OCI-M1 (cell line): ENCODE measurements at regions not wholly inside any gene's neighbourhood (a gene's known extent, or its start where the extent isn't known, plus 50 kb on each side); places are given as distances from the start of the nearest gene placed in this dataset.
A peak's percentile ranks its signal among the peaks of the same experiment; 100 is the strongest.

Source experiments
- DNase-seq: peaks from one replicate; lab custom pipeline; 2025; lab: John Stamatoyannopoulos, UW

- no peak for DNase-seq
These were observed 407.8 kb upstream of the SGCD start for GRCh38 chr5:155919126-155919525.

- no peak for DNase-seq
These were observed 407.2 kb upstream of the SGCD start for GRCh38 chr5:155919725-155920124.

- no peak for DNase-seq
These were observed 405.3 kb upstream of the SGCD start for GRCh38 chr5:155921621-155922020.

DNA sequence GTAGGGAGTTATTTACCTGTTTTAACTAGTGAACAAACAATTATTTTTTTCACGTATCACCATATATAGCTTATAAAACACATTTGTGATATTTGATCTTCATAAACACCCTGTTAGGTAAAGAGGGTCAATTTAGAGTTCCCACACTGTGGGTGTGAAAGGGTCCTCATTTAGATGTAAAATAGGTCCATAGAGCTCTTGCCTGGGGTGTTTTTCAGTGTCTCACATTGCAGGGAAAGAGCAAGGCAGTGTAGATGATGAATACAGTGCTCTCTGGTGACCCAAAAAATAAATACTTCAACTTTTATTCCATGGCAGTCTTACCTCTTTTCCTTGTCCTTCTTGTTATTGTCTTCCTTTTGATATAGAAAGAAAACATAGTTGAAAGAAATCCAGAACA is 403.2 kb upstream of the SGCD start:
- DNase-seq: no peak

DNA sequence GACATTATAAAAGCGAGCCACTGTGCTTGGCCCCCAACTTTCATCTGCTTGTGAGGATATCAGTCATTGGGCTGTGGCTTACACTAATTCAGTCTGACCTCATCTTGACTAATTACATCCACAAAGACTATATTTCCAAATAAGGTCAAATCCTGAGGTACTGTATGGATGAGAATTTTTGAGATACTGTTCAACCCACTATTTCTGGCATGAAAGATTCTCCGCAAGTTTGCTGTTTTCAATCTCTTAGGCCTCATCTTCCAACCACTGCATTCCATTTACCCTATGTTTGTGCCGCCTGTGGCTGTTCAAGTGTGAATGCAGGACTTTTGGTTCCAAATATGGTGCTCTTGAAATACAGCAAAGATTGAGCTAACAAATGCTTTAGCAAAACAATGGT is 400.9 kb upstream of the SGCD start:
- DNase-seq: no peak

GRCh38 chr5:155926766-155927165 is 400.2 kb upstream of the SGCD start:
- no peak for DNase-seq

GRCh38 chr5:155929112-155929511 is 397.9 kb upstream of the SGCD start:
- DNase-seq: no peak

DNA sequence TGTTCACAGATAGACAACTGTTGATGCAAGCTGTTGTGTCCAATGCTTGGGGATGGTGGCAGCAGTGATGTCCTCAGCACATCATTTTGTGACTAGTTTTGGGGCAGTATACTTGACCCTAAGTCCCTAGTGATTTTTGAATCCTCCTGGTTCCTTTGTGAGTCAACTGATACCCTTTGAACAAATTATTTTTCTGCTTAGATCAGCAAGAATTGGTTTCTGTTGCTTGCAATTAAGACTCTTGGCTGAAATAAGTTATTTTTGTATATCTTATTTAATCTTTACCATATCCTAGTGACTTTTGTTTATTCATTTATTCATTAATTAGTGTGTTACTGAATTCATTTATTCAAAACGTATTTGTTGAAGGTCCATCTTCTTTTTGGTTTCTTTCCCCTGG is 392.0 kb upstream of the SGCD start:
- no peak for DNase-seq

DNA sequence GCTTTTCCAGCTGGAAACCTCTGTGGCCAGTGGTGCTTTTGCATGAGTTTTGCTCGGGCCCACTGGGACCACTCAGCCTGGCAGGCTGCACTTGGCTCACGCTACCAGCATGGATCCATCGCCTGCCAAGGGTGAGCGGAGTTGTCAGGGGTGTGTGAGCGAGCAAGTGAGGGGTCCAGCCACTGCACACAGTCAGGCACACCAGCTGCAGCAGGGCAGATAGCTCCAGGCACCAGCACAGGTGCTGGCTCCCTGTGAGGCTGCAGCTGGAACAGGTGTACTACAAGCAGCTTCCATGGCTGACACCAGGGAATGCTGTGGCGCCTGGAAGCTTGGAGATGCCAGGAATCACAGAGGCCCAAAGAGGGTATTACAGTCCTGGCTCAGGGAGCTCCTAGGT is 391.2 kb upstream of the SGCD start:
- no peak for DNase-seq

DNA sequence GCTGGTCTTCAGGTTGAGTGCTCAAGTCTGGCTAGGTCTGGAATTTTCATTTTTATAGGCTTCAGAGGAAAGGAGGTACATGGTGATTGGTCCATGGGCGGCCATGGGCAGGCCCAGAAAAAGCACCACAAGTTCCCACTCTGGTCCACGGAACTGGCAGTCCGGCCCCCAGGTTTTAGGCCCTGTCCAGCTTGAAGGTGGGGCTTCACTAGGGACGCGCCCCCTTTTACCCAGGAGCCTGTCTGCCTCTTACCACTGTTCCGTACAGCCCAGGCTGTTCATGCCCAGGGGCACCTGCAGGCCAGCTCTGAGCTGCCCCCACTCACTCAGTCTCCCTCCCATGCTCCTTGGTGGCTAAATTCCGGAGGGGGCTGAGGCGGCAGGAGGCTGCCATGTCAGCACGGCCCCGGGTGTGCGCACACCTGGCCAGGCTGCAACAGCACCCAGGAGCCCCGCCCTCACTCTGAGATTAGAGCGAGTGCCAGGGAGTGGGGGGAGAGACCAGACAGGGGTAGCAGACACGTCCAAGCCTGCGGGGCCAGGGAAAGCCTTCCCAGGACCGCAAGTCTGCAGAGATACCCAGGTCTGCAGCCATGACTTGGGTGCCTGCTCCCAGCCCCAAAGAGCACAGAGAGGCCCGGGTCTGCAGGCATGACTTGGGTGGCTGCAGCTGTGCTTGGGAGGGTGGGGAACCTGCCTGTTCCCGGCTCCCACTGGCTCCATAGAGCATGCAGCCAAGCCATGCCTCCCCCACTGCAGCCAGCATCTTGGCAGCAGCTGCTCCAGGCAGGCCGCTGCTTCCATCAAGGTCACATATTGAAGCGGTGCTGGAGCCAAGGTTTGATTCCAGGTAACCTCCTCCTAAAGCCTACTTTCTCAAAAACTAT is 390.2 kb upstream of the SGCD start:
- DNase-seq: no peak

- no peak for DNase-seq
These were observed 388.9 kb upstream of the SGCD start for GRCh38 chr5:155938051-155938450.

DNA sequence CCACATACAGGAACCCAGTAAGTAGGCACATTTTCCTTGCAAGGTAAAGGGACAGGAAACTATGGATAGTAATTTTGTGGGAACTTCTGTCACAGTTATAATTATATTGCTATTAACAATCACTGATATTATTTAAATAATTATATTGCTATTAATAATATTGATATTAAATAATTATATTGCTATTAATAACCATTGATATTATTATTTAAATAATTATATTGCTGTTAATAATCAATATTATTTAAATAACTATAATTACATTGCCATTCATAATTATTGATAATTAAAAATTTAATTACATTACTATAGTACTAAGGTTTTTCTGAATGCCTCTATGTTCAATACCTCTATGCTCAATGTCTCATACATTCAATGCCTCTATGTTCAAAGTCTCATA is 385.6 kb upstream of the SGCD start:
- no peak for DNase-seq

DNA sequence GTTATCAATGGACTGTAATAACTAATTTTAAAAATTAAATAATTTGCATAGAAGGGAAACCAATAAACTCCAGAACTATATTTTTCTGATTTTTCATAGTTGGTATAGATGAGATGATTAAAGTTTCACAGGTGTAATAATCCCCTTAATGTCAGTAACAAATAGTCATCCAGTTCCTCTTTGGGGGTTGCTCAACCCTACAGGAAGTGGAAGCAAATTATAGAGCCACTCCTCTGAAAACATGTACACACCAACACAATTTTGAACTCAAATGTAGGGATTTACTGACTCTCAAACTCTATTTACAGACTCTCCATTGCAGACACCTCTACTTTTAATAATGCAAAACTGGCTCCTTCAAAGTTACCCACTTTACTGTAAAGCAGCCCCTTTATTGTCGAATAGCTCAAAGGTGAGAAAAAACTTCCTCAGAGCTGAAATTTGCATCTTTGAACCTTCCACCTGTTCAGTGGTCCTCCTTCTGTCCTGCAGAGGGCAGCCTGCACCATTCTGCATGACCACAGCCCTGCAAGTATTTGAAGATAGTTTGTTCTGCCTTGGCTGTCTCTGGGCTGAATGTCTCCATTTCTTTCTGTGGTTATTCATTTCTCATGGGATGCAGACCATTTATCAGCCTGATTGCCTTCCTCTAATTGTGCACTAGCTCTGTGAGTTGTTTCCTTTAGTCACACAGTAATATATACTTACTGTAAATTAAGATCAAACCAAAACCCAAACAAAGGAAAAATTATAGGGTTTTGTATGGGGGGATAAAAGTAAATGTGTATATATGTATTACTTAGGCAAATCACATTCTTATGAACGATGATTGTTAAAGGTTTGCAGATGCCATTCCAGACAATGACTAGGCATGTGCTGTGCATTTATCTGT is 383.2 kb upstream of the SGCD start:
- peak; percentile 42 for DNase-seq

DNA sequence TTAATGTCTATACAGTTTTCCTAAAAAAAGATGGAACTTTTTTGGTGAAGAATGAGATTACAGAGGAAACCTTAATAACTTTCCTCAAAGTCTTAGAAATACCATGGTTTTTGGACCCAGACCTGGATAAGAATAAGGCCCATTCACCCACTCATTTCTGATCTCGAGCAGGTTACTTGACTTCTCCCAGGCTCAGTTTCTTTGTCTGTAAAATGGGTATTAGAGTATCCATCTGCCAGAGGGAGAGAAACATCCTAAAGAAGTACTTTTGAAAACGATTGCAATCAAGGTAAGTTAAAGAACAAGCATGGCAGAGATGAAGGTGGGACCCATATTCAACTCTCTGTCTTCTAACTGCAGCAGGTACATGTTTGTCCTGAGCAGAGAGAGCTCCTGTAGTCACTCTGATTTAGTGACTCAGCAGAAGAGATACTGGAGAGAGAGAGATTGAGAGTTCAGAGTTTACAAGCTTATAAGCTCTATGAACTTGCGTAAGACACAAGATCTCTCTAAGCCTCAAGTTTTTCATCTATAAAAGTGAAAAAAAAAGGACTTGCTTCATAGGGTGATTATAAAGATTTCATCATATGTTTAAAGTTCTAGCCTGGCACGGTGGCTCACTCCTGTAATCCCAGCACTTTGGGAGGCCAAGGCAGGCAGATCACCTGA is 379.4 kb upstream of the SGCD start:
- DNase-seq: no peak

GRCh38 chr5:155948576-155948975 is 378.4 kb upstream of the SGCD start:
- no peak for DNase-seq

GRCh38 chr5:155952486-155953089 is 374.4 kb upstream of the SGCD start:
- DNase-seq: no peak

- no peak for DNase-seq
These were observed 373.6 kb upstream of the SGCD start for GRCh38 chr5:155953335-155953734.

- no peak for DNase-seq
These were observed 372.1 kb upstream of the SGCD start for GRCh38 chr5:155954701-155955445.

- no peak for DNase-seq
These were observed 369.1 kb upstream of the SGCD start for GRCh38 chr5:155957884-155958283.

DNA sequence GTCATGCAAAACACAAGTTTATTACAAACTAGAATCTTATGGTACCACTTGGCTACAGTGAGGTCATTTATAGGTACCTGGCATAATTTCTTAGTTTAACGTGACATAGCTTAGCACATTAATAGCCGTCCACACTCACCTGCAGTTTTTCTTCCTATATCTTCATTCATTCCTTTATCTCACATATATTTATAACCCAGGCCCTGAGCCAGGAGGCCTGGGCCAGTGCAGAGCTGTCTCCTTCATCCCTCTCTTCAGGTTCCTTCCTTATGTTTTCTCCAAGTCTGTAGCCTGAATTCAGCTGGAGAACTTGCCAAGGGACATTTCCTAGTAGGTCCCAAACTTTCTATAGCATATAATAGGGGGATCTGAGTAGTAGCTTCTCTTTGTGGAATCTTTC is 367.9 kb upstream of the SGCD start:
- no peak for DNase-seq

GRCh38 chr5:155960177-155960576 is 366.8 kb upstream of the SGCD start:
- DNase-seq: no peak
